NCI-H128 (cell line): ENCODE measurements at regions not wholly inside any gene's neighbourhood (a gene's known extent, or its start where the extent isn't known, plus 50 kb on each side); places are given as distances from the start of the nearest gene placed in this dataset.

Source experiments
- DNase-seq: peaks from one replicate; lab custom pipeline; 2025; ENCODE audit not compliant: unreplicated experiment; lab: John Stamatoyannopoulos, UW

DNA sequence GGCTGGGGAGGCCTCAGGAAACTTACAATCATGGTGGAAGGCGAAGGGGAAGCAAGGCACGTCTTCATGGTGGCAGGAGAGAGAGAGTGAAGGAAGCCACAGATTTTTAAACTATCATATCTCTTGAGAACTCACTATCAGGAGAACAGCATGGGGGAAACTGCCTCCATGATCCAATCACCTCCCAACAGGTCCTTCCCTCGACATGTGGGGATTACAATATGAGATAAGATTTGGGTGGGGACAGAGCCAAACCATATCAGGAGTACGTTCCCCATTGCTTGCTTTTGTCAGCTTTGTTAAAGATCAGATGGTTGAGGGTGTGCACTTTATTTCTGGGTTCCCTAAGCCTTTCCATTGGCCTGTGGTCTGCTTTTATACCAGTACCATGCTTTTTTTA lies 53.7 kb upstream of the E2F8 start:
- no peak for DNase-seq

- DNase-seq = no peak
Observed at GRCh38 chr11:19291064-19291463, 50.3 kb upstream of the E2F8 start.
